ENCODE measurements at regions not wholly inside any gene's neighbourhood (a gene's known extent, or its start where the extent isn't known, plus 50 kb on each side); places are given as distances from the start of the nearest gene placed in this dataset.

DNA sequence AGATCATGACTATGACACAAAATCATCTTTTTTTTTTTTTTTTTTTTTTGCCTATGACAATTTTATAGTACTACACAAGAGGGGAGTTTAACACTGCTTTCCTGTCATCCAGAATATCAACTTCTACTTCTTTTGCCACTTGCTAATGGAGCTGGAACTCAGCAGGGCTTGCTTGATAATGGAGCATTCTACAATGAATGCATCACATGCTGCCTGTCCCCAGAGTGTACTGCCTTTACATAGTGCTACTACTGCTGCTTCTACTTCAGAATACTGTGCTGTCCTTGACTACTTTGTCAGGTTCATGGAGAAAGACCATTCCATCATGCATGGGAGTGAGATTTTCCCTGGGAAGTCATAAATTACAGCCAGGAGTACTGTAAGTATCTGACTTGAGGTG, 338.6 kb upstream of the SEMA3A start:
- DNase-seq, result no peak

DNA sequence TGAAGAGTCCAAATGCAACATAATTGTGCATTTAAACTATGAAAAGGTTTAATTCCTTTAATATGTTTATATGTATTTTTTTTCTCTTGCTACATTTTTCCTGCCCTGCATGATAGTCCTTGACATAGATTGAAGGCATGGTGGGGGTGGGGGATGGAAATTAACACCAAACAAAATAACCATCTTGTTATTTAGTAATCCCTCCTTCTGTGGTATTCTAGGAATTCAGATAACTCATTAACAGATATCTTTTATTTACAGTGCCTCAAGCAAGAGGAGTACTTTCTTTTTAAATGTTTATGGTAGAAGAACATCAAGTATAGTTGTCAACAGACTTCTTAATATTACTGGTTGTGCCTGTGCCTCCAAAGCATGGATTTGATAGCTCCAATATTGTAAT, 337.6 kb upstream of the SEMA3A start:
- no peak for DNase-seq

DNA sequence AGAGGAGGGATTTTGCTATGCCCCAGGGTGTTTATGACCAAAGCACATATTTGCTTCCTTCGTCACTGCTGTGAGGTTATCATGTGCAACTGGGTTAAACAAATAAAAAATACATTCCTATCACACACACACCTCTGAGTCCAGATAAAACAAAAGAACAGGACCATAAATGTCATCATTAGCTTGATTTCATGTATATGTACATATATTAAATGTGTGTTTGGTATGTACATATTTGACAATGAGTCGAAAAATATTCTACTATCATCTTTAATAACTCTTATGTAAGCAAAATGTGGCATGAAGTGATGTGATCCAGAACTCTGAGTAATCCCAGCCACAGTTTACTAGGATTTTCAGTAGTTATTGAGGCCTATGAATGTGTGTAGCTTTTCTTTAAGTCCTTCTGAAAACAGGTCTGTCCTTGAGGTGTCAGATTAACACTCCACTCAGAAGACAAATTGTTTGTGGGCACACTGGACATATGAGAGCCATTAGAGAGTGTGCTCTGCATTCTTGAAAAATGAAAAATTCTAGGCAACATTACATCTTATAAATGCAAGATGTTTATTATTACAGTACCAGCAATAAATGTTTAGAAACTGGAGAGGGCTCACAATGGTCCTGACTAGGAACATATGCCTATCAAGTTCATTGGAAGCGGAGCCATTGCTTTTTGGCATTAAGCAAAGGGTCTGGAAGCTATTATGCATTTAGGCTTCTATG, 335.1 kb upstream of the SEMA3A start:
- DNase-seq, result no peak

DNA sequence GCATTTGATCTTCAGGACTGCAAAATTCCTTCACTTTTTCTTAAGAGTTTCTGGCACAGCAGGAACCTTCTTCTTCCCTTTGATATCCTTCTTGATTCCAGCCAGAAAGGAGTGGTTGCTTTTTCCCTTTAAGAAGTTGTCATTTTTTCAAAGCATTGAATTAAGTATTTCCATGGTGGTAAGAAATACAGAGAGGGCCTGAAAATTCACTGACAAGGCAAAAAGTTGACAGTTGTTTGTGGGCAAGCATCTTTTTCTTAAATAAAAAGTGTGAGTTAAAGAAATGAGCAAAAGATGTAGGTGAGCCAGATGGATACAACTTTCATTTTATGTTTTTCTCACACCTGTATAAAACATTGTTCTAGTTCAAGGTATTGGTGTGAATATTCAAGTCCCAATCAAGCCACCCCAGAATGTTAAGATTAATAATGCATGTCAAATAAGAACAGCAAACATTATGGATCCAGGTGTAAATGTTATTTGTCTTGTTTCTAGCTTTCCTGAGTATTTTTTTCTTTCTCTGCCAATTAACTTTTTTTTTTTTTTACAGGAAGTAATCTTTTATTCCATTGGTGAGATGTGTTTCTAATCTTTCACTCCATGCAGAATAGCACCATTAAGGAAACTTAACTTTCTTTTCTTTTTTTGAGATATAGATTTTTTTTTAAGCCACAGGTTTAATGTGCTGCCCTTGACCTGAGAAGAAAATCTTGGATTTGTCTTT, 334.3 kb upstream of the SEMA3A start:
- no peak for DNase-seq

DNA sequence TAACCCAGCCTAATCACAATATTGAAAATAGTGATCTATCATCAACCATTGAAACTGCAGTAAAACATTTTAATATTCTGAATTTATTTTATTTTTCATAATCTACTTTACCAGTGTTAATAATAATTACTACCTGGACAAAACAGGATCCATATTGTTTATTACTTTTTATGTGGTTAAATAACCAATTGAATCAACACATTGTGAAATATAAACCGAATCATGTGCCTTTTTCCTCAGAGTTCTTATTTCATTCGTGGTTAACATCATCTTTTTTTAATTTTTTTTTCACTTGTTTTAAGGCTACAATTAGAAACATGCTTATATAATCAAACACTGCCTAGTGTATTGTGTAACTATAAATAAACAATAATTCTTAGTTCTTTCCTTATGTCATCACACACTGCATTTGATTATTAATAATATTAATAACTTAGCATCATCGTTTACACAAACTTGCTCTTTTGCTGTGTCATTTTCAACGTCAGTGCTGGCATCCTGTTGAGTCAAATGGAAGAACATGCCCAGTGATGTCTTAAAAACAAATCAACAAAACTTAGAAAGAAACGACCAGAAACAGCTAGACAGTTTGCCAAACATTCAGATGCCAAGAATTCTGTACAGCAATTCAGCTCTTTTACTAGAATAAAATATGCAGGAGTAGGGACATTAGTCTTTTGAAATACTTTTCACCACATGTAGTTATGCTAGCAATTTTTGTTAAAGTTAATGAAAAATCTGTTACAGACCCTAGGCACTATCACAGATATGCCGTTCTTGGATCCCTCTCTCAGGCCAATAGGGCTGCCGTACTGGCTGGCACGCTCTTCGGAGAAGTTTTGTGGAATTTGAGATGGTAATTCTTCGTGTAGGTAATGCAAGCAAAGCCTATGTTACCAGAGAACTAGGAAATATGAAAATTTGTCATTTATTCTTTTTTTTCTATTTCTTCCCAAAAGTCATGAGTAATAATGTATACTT, 330.4 kb upstream of the SEMA3A start:
- DNase-seq, result no peak

DNA sequence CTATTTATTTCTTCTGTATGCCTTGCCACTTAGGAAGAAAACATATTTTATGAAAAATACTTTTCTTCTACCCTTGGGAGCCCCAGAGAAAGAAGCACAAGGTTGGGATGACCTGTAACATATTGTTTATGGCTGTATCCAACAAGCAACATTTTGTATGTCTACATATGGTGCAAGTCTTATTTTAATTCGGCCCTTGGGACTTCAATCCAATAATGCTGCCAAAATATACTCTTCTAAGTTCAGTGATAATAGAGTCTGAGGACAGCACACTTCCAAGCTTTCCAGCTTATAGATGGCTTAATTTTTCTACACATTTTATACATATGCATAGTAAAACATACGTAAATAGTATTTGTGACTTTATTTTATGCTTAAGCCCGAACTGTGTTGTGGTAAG, 318.5 kb upstream of the SEMA3A start:
- DNase-seq, result no peak

DNA sequence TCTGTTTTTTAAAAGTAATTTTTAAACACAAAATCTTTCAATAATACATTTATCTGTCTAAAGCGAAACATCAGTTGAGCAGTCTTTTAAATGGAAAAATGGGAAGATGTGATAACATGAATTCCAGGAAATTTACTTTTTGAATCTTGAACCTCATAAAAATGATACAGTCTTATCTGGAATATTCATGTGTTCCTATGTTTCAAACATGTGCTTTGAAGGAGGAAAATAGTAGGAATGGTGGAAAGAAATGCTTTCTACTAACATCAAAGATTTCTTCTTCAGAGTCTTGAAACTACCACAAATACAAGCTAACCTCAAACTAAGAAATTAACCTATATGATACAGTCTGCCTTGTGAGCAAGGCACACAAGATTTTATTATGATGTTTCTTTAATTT, 317.5 kb upstream of the SEMA3A start:
- DNase-seq, result no peak

DNA sequence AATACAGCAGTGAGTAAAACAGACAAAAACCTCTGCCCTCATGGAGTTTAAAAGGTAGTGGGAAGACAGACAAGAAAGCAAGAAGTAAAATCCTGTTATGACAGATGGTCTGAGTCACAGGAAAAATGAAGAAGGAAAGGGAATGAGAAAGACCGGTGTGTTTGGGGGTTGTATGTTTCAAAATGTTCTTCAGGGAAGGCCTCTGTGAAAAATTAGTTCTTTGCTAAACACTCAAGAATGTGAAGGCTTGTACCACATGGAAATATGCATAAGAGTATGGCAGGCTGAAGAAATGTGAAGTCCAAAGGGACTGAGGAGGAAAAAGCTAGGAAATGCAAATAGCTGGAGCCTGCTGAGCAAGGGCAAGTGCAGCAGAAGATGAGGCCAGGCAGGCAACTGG, 315.9 kb upstream of the SEMA3A start:
- DNase-seq, result no peak

DNA sequence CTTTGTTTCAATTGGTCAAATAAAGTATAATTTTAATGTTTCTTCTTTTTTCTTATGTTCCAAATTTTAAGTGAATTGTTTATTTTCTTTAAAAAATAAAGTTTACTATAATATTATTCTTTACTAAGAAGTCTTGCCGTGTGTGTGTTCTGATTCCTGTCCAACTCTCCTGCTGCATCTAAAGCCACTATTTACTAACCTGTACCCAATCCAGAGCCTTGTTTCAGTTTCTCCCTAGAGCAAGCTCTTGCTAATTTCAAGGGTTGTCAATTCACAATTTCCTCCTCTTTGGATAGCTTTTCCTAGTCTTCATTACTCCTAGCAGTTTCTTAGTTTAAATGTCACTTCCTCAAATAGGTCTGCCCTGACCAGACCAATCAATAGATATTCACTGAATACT, 314.9 kb upstream of the SEMA3A start:
- no peak for DNase-seq

DNA sequence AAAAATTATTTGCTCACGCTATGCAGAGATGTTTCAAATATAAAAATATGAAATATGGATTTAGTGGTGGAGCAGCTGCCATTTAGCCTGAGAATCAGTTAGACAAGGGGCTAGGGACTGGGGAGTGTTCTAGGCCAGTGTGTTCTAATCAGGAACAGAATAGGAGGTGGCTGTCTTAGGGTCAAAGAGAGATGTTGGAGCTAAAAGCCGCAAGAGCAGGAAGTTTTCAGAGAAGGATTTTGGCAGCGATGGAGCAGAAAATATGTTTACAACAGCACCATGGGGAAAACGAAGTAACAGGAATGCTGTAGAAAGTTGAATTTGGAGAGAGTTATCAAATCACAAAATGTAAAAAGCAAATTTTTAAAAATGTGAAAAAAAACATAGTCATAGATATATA, 314.0 kb upstream of the SEMA3A start:
- no peak for DNase-seq

DNA sequence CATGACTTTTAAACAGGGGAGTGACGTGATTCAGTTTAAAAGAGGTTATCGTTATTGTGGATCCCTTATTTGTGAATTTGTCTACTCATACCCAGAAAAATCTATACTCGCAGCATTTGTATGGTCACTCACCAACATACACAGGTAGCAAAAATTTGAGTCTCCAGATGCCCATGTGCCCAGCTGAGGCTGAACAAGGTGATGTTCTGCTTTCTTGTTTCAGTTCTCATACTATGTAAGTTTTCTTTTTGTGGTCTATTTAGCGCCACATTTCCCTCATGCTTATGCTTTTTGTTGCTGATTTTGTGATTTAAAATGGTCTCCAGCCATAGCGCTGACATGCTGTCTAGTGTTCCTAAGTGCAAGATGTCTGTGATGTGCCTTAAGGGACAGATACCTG, 312.9 kb upstream of the SEMA3A start:
- DNase-seq, result no peak

DNA sequence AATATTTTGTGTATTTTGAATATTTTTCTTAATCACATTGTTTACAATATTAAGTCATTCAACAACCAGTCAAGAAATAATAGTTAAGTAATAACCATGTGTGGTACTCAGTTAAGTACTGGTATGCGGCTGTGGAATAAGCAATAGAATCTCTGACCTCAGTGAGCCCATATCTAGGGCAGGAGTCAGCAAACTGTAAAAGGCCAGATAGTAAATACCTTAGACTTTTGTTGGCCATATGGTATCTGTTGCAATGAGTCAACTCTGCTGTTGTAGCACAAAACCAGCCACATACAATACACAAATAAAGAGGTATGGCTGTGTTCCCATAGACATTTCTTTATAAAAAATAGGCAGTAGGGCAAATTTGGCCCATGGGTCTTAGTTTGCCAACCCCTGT, 311.6 kb upstream of the SEMA3A start:
- DNase-seq, result no peak

DNA sequence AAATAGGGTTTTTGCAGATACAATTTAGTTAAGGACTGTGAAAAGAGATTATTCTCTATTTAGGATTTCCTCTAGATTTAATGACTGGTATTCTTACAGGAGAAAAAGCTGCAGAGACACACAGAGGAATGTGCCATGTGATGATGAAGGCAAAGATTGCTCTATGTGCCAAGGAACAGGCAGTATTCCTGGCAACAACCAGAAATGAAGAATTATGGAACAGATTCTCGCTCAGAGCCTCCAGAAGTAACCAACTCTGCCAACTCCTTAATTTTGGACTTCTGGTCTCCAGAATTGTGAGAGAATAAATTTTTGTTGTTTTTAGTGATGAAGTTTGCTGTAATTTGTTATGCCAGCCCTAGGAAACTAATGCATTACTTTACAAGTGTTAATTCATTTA, 307.6 kb upstream of the SEMA3A start:
- DNase-seq, result no peak

DNA sequence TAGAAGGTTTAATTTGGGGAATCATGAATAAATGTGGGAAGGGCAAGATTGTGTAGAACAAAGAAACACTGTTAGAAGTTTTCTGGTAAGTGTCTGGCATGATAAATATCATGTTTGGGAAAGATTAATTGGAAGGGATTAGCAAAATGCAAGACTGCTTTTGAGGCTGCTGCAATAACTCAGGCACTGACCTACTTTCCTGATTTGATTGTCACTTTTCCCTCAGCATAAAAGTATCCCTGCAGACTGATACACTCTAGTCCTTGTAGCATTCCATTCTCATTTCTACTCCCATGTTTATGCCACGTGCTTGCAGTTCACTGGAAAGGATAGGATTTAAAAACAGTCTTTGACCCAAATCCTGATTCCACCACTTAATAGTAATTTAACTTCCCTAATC, 303.3 kb upstream of the SEMA3A start:
- DNase-seq, result no peak

DNA sequence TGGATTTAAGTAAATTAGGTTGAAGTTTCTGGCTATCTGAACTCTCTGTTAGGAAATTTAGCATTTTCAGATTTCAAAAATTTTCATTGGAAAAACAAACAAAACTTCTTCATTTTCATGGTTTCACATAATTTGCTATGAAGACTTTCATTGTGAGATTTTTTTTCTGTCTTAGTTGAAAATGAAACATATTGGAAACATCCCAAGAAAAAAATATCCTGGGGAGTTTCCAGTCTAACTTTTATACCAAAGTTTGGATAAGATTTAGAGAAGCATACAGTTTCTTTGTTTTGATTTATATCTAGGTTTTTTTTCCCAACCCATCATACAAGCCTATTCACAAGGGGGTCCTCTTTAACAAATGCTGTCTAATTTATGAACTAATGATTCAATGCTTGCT, 300.5 kb upstream of the SEMA3A start:
- no peak for DNase-seq

DNA sequence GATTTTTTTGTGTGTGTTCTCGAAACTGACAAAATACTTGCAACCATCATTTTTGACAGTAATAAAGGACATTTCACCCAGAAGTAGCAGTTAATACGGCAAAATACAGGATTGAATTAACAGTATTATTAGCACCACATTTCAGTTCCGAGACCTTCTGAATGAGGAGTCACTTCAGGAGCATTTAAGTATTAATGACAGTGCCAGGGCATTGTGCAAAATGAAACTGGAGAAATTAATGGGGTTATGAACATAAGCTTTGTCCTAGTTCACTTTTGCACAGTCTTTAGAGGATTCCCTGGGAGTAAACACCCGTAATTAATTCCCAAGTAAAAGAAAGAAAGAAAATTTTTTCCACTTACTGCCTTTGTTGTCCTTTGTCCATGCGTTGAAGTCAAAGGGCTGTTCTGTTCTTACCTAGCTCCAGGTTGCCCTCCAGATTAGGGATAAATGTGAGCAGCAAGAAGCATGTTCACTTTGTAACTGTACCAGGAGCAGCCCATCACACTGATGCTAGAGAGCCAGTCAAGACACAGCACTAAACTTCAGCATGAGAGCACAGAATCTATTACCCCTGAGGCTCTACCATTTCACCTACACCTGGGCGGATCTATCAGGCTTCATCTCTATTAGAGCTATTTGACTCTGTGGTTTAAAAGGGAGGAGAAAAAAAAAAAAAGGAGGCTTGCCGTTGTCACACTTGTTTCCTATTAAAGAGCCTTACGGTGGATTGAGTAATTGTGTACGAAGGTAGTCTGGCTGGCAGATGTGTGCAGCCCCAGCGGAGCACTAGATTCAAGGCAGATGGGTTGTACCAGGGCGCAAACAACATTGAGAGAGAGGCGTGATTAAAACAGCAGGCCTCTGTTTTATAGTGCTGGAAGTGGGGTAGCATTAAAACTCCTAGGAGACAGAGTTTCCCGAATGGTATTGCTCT, 297.8 kb upstream of the SEMA3A start:
- no peak for DNase-seq

DNA sequence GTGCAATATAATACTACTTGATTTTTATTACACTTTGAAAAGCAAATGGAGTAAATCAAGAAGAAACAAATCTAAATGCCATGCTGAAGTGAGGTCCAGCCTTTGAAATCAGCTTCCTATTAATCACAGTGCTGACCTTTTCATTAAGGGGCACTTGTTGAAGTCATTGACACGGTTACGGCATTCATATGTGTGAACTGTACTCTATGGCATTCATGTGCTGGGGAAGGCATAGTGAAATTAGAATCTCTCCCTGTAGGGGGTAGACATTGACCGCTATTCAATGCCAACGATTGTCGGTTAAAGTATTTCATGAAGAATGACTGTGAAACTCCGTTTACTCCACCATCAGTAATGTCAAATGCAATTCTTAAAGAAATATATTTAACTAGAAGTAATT, 296.1 kb upstream of the SEMA3A start:
- DNase-seq, result no peak

DNA sequence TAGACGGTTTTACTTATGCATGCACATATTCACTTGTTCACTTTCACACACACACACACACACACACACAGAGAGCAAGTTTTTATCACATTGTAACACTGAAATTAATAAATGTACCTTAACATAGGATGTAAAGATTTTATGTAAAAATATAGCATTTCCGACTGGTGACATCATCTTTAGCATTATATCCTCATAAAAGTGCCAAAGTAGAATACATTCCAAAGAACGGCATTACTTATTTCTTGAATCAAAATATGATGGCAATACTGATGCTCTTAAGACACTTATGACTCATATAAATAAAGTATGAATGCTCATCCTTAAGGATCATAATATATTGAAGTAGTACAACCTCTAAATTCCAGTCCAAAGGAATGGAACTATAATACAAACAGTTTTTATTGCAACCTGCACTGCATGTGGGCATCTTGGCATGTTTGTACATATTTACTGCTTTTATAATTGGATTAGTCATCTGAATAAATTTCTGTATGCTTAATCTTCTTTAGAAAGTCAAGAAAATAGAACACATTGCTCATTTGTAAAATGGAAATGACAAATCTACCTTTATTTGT, 290.0 kb upstream of the SEMA3A start:
- DNase-seq, result no peak

DNA sequence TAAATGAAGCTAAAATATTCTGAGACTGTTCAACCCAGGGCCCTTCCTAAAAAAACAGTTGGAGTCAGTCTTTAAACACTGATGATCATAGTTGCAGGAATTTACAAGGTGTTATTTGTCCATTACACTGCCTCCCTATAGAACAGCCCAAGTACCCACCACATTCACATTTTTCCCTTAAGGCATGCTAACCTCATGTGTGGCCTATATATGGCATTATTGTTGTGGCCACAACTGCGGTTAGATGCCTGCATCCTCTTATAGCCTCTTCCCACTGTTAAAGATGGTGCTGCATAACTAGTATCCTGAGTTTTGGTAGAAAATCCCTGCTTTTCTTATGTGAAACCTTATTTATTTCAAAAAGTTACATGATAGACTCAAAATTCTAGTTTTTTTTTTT, 287.9 kb upstream of the SEMA3A start:
- no peak for DNase-seq

DNA sequence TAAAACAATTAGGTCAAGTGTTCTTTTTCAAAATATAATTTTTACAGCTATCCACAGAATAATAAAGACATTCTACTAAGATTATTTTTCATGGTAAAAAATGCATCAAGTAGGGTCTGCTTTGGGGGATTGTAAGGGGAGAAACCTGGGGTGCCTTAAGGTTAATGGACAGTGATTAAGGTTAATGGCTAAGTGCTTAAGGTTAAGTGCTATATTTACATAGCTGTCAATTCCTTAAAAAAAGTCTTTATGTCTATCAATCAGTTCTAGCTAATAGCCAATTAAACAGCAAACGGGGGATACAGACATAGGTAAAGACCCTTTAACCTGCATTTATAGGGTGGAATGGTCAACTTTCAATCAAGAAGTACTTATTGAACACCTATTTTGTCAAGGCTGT, 284.5 kb upstream of the SEMA3A start:
- no peak for DNase-seq

DNA sequence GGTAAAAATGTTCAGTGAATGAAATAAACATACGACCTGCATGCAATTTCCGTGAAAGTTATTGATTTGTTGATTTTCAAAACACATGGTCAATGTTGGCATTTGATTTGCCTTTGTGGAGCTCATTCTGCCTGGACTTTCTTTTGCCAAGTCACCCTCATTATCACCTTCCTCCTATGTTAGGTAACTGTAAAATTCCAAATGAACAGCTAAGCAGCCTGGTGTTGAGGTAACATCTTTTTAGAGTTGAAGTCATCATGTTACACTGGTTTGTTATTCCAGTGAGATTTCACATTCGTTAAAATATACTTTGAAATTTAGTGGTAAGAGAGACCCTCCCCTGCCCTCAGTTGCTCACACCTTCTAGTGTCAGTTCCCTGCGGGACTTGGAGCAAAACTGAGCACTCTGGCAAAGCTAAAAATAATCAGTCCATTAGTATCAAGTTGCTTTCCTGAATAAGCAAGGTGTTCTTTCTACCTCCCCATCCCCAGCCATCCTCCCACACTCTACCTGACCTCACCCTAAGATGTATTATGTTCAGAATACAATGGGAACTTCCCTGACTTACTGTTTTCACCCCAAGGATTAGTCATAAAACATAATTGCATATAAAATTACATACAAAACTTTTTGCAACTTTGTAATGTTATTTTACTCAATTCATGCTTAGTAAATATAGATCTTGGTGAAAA, 283.3 kb upstream of the SEMA3A start:
- no peak for DNase-seq

DNA sequence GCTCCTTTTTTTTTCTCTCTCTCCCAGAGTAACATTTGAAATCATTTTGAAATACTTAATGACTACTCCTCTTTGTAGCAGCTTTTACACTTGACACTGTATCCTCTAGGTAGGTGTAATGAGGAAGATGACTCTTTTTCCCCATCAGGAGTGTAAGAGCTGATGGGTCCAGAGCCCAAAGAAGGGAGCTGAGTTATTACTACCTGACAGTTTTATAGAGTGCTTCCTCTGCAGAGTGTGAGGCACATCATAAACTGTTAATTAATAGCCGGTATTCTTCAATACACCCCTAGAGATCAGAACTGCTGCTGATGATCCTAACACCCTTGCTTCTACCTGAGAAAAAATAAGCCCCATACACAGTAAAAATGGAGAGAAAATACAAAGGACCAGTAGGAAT, 279.8 kb upstream of the SEMA3A start:
- no peak for DNase-seq
